ENCODE measurements at regions not wholly inside any gene's neighbourhood (a gene's known extent, or its start where the extent isn't known, plus 50 kb on each side); places are given as distances from the start of the nearest gene placed in this dataset.

DNA sequence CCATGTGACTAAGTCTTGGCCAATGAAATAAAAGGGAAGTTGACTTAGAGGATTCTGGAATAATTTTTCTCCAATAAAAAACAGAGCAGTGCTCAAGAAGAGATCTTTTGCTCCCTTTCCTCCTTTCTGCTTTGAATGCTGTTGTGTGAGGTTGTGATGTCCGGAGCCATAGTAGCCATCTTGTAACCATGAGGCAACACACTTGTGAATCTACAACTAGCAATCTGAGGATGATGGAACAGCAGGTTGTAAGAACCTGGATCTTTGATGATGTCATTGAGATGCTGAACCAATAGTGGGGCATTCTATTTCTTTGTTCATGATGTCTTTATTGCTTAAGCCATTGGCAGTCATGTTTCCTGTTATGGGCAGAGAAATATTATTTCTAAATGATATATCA, 230.0 kb upstream of the SRRM4 start:
- TF ChIP-seq, protein P1, sequence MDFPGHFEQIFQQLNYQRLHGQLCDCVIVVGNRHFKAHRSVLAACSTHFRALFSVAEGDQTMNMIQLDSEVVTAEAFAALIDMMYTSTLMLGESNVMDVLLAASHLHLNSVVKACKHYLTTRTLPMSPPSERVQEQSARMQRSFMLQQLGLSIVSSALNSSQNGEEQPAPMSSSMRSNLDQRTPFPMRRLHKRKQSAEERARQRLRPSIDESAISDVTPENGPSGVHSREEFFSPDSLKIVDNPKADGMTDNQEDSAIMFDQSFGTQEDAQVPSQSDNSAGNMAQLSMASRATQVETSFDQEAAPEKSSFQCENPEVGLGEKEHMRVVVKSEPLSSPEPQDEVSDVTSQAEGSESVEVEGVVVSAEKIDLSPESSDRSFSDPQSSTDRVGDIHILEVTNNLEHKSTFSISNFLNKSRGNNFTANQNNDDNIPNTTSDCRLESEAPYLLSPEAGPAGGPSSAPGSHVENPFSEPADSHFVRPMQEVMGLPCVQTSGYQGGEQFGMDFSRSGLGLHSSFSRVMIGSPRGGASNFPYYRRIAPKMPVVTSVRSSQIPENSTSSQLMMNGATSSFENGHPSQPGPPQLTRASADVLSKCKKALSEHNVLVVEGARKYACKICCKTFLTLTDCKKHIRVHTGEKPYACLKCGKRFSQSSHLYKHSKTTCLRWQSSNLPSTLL (IDR thresholded peaks at IDR 0.05): no peak
- TF ChIP-seq, protein P2, sequence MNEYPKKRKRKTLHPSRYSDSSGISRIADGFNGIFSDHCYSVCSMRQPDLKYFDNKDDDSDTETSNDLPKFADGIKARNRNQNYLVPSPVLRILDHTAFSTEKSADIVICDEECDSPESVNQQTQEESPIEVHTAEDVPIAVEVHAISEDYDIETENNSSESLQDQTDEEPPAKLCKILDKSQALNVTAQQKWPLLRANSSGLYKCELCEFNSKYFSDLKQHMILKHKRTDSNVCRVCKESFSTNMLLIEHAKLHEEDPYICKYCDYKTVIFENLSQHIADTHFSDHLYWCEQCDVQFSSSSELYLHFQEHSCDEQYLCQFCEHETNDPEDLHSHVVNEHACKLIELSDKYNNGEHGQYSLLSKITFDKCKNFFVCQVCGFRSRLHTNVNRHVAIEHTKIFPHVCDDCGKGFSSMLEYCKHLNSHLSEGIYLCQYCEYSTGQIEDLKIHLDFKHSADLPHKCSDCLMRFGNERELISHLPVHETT (CRISPR knock-in tag; conservative IDR thresholded peaks at IDR 0.05 in 1 of 2, IDR thresholded peaks at IDR 0.05 in 1 of 2): no peak
- TF ChIP-seq CTCF (IDR thresholded peaks at IDR 0.05 in 2 of 3, conservative IDR thresholded peaks at IDR 0.05 in 1 of 3; ENCODE audit: insufficient read depth in 2 of 3, low read depth in 1 of 3, low read length in 3 of 3) (no peak), CBX8 (IDR thresholded peaks at IDR 0.05; ENCODE audit: borderline replicate concordance, extremely low read depth, low read depth, low read length, poor library complexity, severe bottlenecking) (no peak), MBD1 (CRISPR knock-in tag; IDR thresholded peaks at IDR 0.05) (no peak), PRMT5 (CRISPR knock-in tag; IDR thresholded peaks at IDR 0.05) (no peak), FOXJ3 (CRISPR knock-in tag; IDR thresholded peaks at IDR 0.05) (no peak), CEBPZ (IDR thresholded peaks at IDR 0.05; ENCODE audit: borderline replicate concordance, low read depth, low read length) (no peak), PTBP1 (IDR thresholded peaks at IDR 0.05; ENCODE audit: low read depth, low read length) (no peak), NFE2L1 (tag; IDR thresholded peaks at IDR 0.05; ENCODE audit: borderline replicate concordance, low read depth) (no peak), ZFX (CRISPR knock-in tag; IDR thresholded peaks at IDR 0.05) (no peak), GATAD2A (IDR thresholded peaks at IDR 0.05) (no peak)
- TF ChIP-seq, protein P3, sequence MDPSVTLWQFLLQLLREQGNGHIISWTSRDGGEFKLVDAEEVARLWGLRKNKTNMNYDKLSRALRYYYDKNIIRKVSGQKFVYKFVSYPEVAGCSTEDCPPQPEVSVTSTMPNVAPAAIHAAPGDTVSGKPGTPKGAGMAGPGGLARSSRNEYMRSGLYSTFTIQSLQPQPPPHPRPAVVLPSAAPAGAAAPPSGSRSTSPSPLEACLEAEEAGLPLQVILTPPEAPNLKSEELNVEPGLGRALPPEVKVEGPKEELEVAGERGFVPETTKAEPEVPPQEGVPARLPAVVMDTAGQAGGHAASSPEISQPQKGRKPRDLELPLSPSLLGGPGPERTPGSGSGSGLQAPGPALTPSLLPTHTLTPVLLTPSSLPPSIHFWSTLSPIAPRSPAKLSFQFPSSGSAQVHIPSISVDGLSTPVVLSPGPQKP (CRISPR knock-in tag; IDR thresholded peaks at IDR 0.05): no peak
